DOHH2 (cell line): ENCODE measurements at regions not wholly inside any gene's neighbourhood (a gene's known extent, or its start where the extent isn't known, plus 50 kb on each side); places are given as distances from the start of the nearest gene placed in this dataset.

Source experiments
- H3F3A ChIP-seq: fragments of 200-600 bp; sonication (generic), shearing (Covaris generic); 2 replicates; pipeline ENCODE4 v1.6.0; 2016; ENCODE audit warnings: antibody characterized with exemption, mild to moderate bottlenecking; ENCODE audit not compliant: control insufficient read depth, insufficient read depth
- H3K27ac ChIP-seq: fragments of 200-600 bp; sonication (generic); 2 replicates; pipeline ENCODE4 v1.5.1; 2014; ENCODE audit warnings: low read depth, mild to moderate bottlenecking, low read length, moderate library complexity
- H3K27me3 ChIP-seq: fragments of 200-600 bp; sonication (generic); 2 replicates; pipeline ENCODE4 v1.6.1; 2014; ENCODE audit warnings: mild to moderate bottlenecking, low read length, mixed read lengths; ENCODE audit not compliant: control insufficient read depth
- H3K36me3 ChIP-seq: fragments of 200-600 bp; sonication (generic); 2 replicates; pipeline ENCODE4 v1.6.1; 2014; ENCODE audit warnings: mild to moderate bottlenecking, low read length, moderate library complexity, mixed read lengths; ENCODE audit not compliant: control insufficient read depth
- H3K4me1 ChIP-seq: fragments of 200-600 bp; sonication (generic); 2 replicates; pipeline ENCODE4 v1.6.1; 2014; ENCODE audit warnings: mild to moderate bottlenecking, low read length, mixed read lengths; ENCODE audit not compliant: control insufficient read depth
- H3K4me2 ChIP-seq: fragments of 200-600 bp; sonication (generic); 2 replicates; pipeline ENCODE4 v1.6.0; 2014; ENCODE audit warnings: mild to moderate bottlenecking, low read length, moderate library complexity
- H3K4me3 ChIP-seq: fragments of 200-600 bp; sonication (generic); 2 replicates; pipeline ENCODE4 v1.5.1; 2014; ENCODE audit warnings: mild to moderate bottlenecking, low read length, mixed read lengths
- H3K79me2 ChIP-seq: fragments of 200-600 bp; sonication (generic); 2 replicates; pipeline ENCODE4 v1.6.1; 2014; ENCODE audit warnings: mild to moderate bottlenecking, low read length, mixed read lengths; ENCODE audit not compliant: control insufficient read depth
- H3K9me2 ChIP-seq: fragments of 200-600 bp; sonication (generic); replicated peaks from 2 replicates; pipeline ENCODE4 v1.6.1; 2014; ENCODE audit warnings: mild to moderate bottlenecking, low read length, mixed read lengths; ENCODE audit not compliant: control insufficient read depth
- H3K9me3 ChIP-seq: fragments of 200-600 bp; sonication (generic); 2 replicates; pipeline ENCODE4 v1.6.1; 2014; ENCODE audit warnings: antibody characterized with exemption, low read length, mixed read lengths; ENCODE audit not compliant: control insufficient read depth, insufficient read depth
- H4K20me1 ChIP-seq: fragments of 200-600 bp; sonication (generic); 2 replicates; pipeline ENCODE4 v1.6.0; 2014; ENCODE audit warnings: low read depth, mild to moderate bottlenecking, antibody characterized with exemption, low read length, moderate library complexity; ENCODE audit not compliant: control insufficient read depth, insufficient read depth
- EZH2phosphoT487 ChIP-seq: fragments of 200-600 bp; sonication (generic); IDR thresholded peaks from 2 replicates; pipeline ENCODE4 v1.6.1; 2017; ENCODE audit warnings: borderline replicate concordance, mild to moderate bottlenecking, antibody characterized with exemption, low read length, moderate library complexity, mixed read lengths
- TF ChIP-seq, protein P1 (sequence below): fragments of 200-600 bp; sonication (generic); IDR thresholded peaks from one replicate; pipeline ENCODE4 v1.5.1; 2014; ENCODE audit warnings: antibody characterized with exemption, mild to moderate bottlenecking, low read depth, low read length; ENCODE audit not compliant: poor library complexity, severe bottlenecking

DNA sequence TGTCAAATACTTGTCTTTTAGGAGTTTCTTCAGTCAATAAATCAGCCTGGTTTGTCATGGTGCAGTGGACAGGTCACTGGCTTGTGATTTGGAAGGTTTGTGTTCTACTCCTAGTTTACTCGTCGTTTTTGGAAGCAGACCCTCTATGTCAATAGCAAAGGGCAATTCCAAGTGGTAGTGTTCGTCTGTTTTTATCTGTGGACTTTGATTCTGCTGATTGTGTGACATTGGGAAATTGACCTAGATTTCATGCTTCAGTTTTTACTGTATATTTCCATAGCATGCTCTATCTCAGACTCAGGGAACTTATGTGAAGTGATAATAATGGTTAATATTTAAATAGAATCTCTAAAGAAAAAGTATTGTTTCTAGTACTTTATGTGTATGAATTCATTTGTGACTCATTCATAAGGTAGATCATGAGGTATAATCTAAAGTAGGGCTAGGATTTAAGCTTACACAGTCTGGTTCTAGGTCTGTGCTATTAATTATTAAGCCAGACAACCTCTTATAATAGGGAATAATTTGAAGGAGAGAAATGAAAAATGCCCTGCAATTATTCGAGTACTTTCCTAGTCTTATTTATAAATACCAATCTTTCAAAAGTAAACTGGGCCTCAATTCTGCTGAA is 198.1 kb downstream of the REEP3 start:
- no peaks in the 10 kb centered on the region for H3K9me3 ChIP-seq
- peaks cover 12% of the 10 kb centered on the region for H3K4me1 ChIP-seq
- H3K4me3 ChIP-seq: no peak overlapping the region
- no peaks in the 10 kb centered on the region for H3K9me2 ChIP-seq
- no peaks in the 10 kb centered on the region for H3K36me3 ChIP-seq
- peaks cover 14% of the 10 kb centered on the region for H3K27me3 ChIP-seq
- H3K4me2 ChIP-seq: no peak overlapping the region
- no peak overlapping the region for H3K27ac ChIP-seq
- no peak for TF ChIP-seq EZH2phosphoT487
- TF ChIP-seq, protein P1, sequence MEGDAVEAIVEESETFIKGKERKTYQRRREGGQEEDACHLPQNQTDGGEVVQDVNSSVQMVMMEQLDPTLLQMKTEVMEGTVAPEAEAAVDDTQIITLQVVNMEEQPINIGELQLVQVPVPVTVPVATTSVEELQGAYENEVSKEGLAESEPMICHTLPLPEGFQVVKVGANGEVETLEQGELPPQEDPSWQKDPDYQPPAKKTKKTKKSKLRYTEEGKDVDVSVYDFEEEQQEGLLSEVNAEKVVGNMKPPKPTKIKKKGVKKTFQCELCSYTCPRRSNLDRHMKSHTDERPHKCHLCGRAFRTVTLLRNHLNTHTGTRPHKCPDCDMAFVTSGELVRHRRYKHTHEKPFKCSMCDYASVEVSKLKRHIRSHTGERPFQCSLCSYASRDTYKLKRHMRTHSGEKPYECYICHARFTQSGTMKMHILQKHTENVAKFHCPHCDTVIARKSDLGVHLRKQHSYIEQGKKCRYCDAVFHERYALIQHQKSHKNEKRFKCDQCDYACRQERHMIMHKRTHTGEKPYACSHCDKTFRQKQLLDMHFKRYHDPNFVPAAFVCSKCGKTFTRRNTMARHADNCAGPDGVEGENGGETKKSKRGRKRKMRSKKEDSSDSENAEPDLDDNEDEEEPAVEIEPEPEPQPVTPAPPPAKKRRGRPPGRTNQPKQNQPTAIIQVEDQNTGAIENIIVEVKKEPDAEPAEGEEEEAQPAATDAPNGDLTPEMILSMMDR: no peak
- no peaks in the 10 kb centered on the region; the same call in 1 of the 2 replicates for H3F3A ChIP-seq
- H4K20me1 ChIP-seq: no peaks in the 10 kb centered on the region
- no peaks in the 10 kb centered on the region for H3K79me2 ChIP-seq

DNA sequence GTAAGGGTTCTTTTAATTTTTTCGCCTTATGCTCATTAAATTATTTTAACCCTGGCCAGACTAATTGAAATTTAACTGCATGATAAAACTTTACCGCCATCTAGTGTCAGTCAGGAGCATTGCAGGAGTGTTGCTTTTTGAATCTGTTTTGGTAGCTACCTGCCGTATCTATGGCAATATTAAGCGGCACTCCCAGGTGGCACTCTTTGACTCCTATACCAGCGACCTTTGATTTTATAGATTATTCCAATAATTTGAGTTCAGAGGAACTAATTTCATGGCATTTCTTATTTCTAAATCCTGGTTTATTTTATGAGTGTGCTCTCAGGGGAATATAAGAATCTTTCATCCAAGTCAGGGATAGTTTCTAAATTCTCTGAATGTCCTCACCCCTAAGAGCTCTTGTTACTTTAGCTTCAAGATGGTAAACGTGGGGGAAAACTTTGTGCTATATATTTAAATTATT is 198.9 kb downstream of the REEP3 start:
- H3K4me3 ChIP-seq: no peak overlapping the region
- TF ChIP-seq, protein P1: peak; percentile 80
- no peak for TF ChIP-seq EZH2phosphoT487
- no peaks in the 10 kb centered on the region for H3K9me3 ChIP-seq
- no peaks in the 10 kb centered on the region for H3K79me2 ChIP-seq
- H3F3A ChIP-seq: no peaks in the 10 kb centered on the region; the same call in 1 of the 2 replicates
- H3K36me3 ChIP-seq: no peaks in the 10 kb centered on the region
- no peak overlapping the region; the same call in 1 of the 2 replicates for H3K4me2 ChIP-seq
- peaks cover 14% of the 10 kb centered on the region for H3K27me3 ChIP-seq
- no peaks in the 10 kb centered on the region for H4K20me1 ChIP-seq
- peaks cover 12% of the 10 kb centered on the region for H3K4me1 ChIP-seq
- no peaks in the 10 kb centered on the region for H3K9me2 ChIP-seq
- H3K27ac ChIP-seq: no peak overlapping the region

GRCh38 chr10:63720676-63721075 is 199.5 kb downstream of the REEP3 start:
- H4K20me1 ChIP-seq: no peaks in the 10 kb centered on the region
- H3K9me3 ChIP-seq: no peaks in the 10 kb centered on the region
- H3K27me3 ChIP-seq: peaks cover 18% of the 10 kb centered on the region
- no peak overlapping the region for H3K4me3 ChIP-seq
- TF ChIP-seq, protein P1: no peak
- TF ChIP-seq EZH2phosphoT487: no peak
- no peak overlapping the region for H3K27ac ChIP-seq
- peak overlapping the region; percentile 26 for H3K4me2 ChIP-seq
- H3K36me3 ChIP-seq: no peaks in the 10 kb centered on the region
- H3K9me2 ChIP-seq: no peaks in the 10 kb centered on the region
- H3F3A ChIP-seq: no peaks in the 10 kb centered on the region; the same call in 1 of the 2 replicates
- H3K79me2 ChIP-seq: no peaks in the 10 kb centered on the region
- peaks cover 12% of the 10 kb centered on the region for H3K4me1 ChIP-seq
